GM20000 (cell line): ENCODE measurements at regions not wholly inside any gene's neighbourhood (a gene's known extent, or its start where the extent isn't known, plus 50 kb on each side); places are given as distances from the start of the nearest gene placed in this dataset.

Experiments
- DNase-seq: peaks from one replicate; pipeline ENCODE4 v3.0.0; 2012; ENCODE audit warnings: low spot score
- TF ChIP-seq, protein P1 (sequence below): IDR thresholded peaks from 2 replicates; pipeline ENCODE4 v1.5.1; 2012; ENCODE audit warnings: mild to moderate bottlenecking, control low read depth; ENCODE audit errors: extremely low read depth, missing control alignments

- TF ChIP-seq, protein P1, sequence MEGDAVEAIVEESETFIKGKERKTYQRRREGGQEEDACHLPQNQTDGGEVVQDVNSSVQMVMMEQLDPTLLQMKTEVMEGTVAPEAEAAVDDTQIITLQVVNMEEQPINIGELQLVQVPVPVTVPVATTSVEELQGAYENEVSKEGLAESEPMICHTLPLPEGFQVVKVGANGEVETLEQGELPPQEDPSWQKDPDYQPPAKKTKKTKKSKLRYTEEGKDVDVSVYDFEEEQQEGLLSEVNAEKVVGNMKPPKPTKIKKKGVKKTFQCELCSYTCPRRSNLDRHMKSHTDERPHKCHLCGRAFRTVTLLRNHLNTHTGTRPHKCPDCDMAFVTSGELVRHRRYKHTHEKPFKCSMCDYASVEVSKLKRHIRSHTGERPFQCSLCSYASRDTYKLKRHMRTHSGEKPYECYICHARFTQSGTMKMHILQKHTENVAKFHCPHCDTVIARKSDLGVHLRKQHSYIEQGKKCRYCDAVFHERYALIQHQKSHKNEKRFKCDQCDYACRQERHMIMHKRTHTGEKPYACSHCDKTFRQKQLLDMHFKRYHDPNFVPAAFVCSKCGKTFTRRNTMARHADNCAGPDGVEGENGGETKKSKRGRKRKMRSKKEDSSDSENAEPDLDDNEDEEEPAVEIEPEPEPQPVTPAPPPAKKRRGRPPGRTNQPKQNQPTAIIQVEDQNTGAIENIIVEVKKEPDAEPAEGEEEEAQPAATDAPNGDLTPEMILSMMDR: no peak
- no peak for DNase-seq
Measured at GRCh38 chr2:145256551-145256950, 736.6 kb upstream of the ZEB2 start.

- TF ChIP-seq, protein P1: no peak
- DNase-seq: no peak
Measured at GRCh38 chr2:145254291-145254690, 734.4 kb upstream of the ZEB2 start.

DNA sequence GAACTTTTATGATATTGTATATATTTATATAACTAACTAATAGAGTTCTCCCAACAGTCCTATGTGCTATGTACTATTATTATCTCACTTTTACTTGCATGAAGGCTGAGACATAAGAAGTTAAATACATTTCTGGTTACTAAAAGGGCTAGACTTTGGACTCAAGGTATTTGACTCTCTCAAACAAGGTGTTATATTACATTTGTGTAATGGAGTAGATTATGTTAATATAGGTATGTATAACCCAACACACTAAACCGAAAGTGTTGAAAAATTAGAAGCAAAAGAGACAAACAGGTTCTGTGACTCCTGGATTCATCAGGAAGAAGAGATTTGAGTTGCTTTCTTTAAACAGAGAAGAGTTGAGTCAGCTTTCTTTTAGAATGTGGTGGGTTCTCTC lies 733.6 kb upstream of the ZEB2 start:
- no peak for DNase-seq
- TF ChIP-seq, protein P1: no peak

- DNase-seq: no peak
- TF ChIP-seq, protein P1: no peak
Measured at GRCh38 chr2:145245268-145245870, 725.5 kb upstream of the ZEB2 start.

- TF ChIP-seq, protein P1: no peak
- DNase-seq: no peak
Measured at GRCh38 chr2:145235312-145235711, 715.4 kb upstream of the ZEB2 start.

- DNase-seq: no peak
- TF ChIP-seq, protein P1: no peak
Measured at GRCh38 chr2:145230546-145230945, 710.6 kb upstream of the ZEB2 start.

DNA sequence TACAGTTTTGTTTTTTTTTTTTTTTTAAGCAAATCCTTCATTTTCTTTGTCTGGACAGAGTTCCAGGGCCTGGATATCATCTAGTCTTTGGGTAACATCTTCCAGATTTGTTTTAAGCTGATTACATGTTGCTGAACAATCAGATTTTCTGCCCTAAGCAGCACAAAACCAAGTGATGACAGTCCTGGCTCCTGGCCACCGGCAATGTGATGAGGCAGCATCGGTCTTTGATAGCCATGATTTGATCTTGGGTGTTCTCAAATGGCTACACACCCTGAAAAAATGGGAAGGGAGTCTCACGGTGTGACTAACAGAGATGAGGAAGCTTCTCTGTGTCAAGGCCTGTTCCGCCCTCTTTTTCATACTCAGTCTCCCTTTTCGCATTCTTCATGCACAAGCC lies 708.6 kb upstream of the ZEB2 start:
- TF ChIP-seq, protein P1: no peak
- no peak for DNase-seq
